Spleen (tissue), 7 donors: ENCODE measurements at regions not wholly inside any gene's neighbourhood (a gene's known extent, or its start where the extent isn't known, plus 50 kb on each side); places are given as distances from the start of the nearest gene placed in this dataset.

ENCODE experiments used
- POLR2A ChIP-seq, 3 donors: fragments of 450-650 bp; IDR thresholded peaks; one replicate each; pipeline ENCODE4 v1.5.1; 2017; ENCODE audit warnings: antibody characterized with exemption in 3 of 3, mild to moderate bottlenecking in 1 of 3
- TF ChIP-seq, protein P1 (sequence below), 11 experiments: fragments of 200-600 bp in 7 of 11; fragments of 450-650 bp in 4 of 11; sonication (generic) in 4 of 11; IDR thresholded peaks in 8 of 11; conservative IDR thresholded peaks in 3 of 11; 1 replicate in 7 of 11; 2 replicates in 4 of 11; pipeline versions ENCODE4 v1.4.0 to v1.8.0; 2016 to 2021; ENCODE audit warnings: antibody characterized with exemption in 11 of 11, inconsistent platforms in 4 of 11, mild to moderate bottlenecking in 1 of 11
- donor health status: DM: no; HTN: no; CAD: no; lungs with moderate emphysema.
- donor health status: DM: no; HTN: no; CAD: no.
- donor health status: DM: no; HTN: no; CAD: no.

- TF ChIP-seq POLR2A (IDR thresholded peaks at IDR 0.05): no peak
- TF ChIP-seq, protein P1, sequence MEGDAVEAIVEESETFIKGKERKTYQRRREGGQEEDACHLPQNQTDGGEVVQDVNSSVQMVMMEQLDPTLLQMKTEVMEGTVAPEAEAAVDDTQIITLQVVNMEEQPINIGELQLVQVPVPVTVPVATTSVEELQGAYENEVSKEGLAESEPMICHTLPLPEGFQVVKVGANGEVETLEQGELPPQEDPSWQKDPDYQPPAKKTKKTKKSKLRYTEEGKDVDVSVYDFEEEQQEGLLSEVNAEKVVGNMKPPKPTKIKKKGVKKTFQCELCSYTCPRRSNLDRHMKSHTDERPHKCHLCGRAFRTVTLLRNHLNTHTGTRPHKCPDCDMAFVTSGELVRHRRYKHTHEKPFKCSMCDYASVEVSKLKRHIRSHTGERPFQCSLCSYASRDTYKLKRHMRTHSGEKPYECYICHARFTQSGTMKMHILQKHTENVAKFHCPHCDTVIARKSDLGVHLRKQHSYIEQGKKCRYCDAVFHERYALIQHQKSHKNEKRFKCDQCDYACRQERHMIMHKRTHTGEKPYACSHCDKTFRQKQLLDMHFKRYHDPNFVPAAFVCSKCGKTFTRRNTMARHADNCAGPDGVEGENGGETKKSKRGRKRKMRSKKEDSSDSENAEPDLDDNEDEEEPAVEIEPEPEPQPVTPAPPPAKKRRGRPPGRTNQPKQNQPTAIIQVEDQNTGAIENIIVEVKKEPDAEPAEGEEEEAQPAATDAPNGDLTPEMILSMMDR (IDR thresholded peaks at IDR 0.05 in 8 of 11, conservative IDR thresholded peaks at IDR 0.05 in 3 of 11): no peak
Observed at GRCh38 chr18:64712035-64712434, 563.1 kb upstream of the LINC00305 start.
